NCI-H2196 treated with DMSO at 0.1 percent for 48 hours (cell line): ENCODE measurements at regions not wholly inside any gene's neighbourhood (a gene's known extent, or its start where the extent isn't known, plus 50 kb on each side); places are given as distances from the start of the nearest gene placed in this dataset.

Source experiments
- DNase-seq: peaks from one replicate; lab custom pipeline; 2025; ENCODE audit not compliant: unreplicated experiment; lab: John Stamatoyannopoulos, UW

DNA sequence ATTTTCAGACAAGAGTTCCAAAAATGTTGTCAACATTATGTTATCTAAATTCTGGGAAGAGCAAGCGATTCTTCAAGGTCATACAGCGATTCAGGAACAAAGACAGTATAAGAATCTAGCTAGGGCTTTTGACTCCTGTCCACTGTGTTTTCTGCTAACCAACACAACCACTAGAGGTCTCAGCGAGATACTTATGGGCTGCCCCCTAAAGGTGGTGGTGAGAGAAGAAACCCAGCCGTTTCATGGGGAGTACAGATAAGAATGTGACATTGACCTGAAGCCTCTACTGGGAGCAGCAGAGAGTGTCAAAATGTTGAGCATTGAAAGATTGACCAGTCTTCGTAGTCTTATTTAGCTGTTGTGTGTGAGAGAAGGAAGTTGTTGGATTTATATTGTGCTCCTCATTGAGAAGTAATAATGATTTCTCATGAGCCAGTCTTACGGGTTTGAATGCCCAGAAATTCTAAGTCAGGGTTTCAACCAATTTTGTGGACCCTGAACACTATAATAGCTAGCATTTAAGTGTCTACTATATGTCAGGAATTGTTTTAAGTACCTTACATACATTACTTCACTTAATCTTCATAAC lies 168.3 kb downstream of the SPRY1 start:
- DNase-seq: peak; percentile 2

- DNase-seq: no peak
These were observed 172.3 kb downstream of the SPRY1 start for GRCh38 chr4:123568936-123569335.

- no peak for DNase-seq
These were observed 172.9 kb downstream of the SPRY1 start for GRCh38 chr4:123569541-123569940.

DNA sequence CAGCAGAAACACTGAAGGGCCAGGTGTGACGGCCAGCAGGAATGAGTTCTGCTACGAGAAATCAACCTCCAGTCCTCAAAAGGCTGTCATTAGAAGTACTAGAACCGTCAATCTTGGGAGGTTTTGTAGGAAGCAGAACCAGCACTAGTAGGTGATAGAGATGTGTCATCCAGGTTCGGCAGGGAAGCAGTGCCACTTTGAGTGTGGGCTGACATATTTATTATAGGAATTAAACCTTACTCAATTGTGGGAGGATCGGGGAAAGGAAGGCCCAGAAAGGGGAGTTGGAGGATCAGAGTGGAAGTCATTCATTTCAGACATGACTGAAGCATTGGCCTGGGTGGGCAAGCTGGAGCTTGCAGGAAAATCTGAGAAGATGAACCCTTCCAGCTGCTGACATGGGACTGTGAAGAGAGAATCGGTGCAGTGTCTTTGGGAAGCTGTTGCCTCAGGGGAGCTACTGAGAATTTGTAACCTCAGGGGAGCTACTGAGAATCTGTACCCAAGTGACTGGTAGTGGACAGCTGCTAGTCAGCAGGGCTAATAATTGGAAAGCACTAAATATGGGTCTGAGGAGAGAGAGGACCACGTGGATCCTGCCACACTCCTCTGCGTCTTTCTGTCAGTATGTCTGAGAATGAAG lies 177.4 kb downstream of the SPRY1 start:
- no peak for DNase-seq

DNA sequence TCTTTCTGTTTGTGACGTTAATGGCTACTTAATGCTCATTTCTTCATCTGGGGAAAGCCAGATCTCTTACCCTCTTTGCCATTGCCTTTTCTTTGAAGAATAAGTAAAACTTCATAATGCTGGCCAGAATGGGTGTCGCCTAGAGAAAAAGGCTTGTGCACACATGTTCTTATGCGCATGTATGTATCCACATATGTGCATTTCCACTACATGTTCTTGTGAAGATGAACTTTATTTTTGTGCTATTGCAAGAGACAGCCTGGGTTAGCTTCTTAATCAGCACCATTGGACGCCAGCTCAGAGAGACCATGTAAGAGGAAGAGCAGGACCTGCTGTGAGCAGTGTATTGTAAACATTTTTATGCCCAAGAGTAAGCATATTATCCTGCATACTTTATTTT lies 178.7 kb downstream of the SPRY1 start:
- DNase-seq: no peak

DNA sequence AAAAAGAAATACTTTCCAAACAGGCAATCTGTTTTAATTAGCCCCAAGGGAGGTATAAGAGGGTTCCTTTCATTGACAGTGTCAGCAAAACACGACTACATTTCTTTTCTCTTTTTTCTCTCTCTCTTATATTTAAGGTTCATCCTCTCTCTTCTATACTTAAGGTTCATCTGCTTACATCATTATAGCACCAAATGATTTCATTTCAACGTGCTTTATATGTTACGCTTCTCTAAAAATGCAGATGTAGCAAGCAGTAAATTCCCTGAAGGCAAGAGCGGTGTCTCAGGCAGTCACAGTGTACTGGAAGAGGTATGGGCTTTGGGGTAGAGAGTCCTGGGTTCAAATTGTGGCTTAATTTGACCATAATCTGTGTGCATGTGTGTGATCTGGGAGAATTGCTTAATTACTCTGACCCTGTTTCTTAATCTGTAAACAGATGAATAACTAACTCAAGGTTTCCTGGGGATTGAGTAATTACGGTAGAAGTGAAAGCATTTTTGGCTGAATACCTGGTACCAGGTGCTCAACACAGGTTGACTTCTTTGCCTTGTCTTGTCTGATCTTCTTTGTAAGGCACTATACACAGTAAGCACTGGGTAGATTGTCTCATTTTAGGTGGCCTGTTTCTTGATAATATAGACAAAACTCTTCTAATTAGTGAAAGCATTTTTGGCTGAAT lies 180.8 kb downstream of the SPRY1 start:
- no peak for DNase-seq

DNA sequence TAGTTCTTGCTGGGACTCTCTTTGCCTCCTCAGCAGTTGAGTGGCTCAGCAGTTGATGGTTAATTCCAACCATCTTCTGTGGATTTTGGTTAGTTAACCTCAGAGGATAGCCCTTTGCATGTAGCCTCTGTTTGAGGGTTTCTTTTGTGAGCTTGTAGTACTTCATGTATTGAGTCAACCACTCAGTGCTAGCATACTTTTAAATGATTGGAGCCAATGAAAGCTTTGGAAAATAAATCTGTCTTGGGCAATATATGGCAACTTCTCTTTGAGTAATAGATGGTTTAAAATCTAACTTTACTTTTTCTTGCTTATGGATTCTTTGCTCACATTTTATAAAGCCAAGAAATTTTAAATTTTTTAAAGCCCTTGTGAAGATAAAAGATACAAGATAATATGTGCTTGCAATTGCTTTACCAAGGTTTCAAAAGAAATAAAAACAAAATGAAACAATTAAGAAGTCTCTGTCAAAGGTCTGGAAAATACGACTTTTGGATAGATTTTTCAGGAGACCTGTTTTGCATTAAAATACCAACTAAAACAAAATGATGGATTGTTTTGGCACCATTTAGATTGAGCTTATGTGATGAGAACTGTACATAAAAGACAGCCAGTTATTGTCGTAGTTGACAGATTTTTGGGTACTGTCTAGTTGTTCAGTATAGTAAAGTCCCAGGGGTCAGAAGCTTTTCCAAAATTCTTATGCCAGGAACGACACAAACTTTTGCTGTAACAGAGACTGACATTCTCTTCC lies 181.9 kb downstream of the SPRY1 start:
- DNase-seq: no peak

GRCh38 chr4:123579961-123580360 lies 183.4 kb downstream of the SPRY1 start:
- DNase-seq: no peak

- DNase-seq: no peak
These were observed 184.5 kb downstream of the SPRY1 start for GRCh38 chr4:123580981-123581664.

DNA sequence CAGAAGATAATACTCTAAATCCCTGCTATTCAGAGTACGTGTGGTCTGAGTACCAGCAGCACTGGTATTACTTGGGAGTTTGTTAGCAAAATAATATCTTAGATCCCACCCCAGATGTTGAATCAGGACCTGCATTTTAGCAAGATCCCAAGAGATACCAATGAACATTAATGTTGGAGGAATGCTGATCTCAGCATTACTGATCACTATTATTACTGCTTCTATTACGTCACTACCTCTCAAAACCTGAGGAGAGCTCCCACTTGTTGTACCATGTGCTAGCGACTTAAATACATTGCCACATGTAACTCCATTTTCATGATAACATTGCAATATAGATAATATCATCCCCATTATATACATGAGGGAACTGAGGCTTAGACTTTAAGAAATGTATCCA lies 185.2 kb downstream of the SPRY1 start:
- no peak for DNase-seq

DNA sequence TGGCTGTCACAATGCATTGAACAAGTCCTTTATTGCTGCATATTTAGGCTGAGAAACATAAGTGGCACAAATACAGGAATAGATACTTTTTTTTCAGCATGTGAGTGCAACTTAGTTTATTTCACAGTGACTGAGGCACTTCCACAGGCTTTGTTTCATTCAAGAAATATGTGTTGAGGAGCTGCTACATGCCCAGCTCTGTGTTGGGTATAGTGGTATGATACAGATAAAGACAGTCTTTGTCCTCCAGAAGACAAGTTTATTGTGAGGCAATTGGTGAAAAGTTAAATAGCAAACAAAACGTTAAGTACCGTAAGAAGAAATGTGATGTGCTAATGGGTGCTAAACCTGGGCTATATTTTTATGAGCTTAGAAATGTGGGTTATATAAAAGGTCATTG lies 186.4 kb downstream of the SPRY1 start:
- DNase-seq: no peak

DNA sequence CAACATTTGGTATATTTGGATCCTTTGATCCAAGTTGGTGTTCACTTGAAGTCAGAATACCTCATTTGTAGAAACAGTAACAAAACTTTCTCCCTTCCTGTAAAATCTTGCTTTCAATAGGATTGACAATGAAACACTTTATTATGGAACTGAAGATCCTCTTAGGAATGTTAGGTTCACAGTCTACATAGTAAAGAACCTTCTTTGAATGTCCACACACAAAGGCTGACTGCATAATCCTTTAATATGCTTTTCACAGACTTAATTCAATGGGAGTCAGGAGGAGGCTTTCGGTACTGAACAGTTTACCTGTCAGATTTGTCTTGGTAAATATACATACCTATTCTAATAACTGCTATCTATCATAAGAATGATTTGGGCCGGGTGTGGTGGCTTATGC lies 188.5 kb downstream of the SPRY1 start:
- DNase-seq: no peak

- DNase-seq: peak; percentile 56
These were observed 191.4 kb downstream of the SPRY1 start for GRCh38 chr4:123587983-123588494.

GRCh38 chr4:123588631-123589241 lies 192.1 kb downstream of the SPRY1 start:
- DNase-seq: no peak

GRCh38 chr4:123589301-123589700 lies 192.7 kb downstream of the SPRY1 start:
- DNase-seq: no peak

DNA sequence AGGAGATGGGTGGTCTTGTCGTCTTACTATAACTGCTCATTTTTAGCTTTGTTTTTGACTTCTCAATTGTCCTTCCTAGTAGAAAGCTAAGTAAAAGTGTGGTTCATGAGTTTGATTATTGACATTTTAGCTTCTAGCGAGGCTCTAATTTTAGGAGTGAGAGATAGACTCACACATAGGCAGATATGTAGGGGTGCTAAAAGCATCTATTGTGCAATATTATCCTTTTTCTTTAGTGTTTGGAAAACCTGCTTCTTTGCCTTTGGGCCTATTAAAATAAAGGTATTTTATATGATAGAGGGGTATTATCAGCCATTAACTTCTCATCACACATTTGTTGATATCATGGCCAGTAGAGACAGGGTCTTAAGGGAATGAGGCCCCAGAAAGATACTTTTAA lies 195.3 kb downstream of the SPRY1 start:
- DNase-seq: no peak

- no peak for DNase-seq
These were observed 197.1 kb downstream of the SPRY1 start for GRCh38 chr4:123593655-123594054.

DNA sequence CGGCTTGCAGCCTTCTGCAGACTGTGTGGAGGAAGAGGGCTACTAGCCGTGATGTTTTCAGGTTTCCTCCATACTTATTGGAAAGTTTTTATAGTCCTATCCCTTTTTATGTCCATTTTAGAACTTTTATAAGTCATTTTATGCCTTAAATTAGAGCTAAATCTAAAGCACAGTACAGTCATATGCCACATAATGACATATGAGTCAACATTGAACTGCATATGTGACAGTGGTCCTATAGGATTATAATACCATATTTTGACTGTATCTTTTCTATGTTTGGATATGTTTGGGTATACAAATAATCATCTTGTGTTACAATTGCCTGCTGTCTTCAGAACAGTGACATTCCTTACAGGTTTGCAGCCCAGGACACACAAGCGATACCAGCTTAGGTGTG lies 200.2 kb downstream of the SPRY1 start:
- no peak for DNase-seq

DNA sequence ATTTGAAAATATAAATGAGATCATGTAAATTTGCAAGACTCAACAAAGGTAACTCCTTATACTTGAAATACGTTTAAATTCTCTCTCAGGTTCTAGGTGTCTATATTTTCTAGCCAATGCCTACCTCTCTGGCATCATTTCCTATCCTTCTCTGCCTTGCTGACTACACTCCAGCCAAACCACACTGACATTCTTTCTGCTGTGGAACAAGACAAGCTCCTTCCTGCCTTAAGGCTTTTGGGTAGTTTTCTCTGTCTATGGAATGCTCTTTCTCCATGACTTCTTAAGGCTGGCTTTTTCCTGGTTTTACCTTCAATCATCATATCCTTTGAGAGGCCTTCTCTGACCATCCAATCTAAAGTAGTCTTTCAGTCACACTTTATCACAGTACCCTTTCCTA lies 201.0 kb downstream of the SPRY1 start:
- DNase-seq: no peak

DNA sequence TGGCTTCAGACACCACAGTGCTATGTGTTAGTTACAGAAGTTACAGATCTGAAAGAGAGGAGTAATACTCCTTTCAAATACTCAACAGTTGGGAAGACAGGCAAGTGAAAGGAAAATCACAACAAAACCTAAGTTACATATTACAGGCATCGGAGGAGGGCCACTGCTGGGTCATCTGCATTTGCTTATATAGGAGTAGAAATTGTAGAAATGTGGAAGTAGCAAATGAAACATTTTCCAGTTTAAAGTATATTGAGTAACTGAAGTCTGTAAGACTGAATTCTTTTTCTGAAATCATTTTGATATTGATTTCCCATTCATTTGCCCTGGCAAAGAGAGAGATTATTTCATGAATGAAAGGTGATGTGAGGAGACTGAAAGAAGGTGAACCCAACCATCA lies 201.7 kb downstream of the SPRY1 start:
- no peak for DNase-seq
